Loucy (cell line): ENCODE measurements at regions not wholly inside any gene's neighbourhood (a gene's known extent, or its start where the extent isn't known, plus 50 kb on each side); places are given as distances from the start of the nearest gene placed in this dataset.

Experiments used
- H2AFZ ChIP-seq: fragments of 200-600 bp; sonication (generic); 2 replicates; pipeline ENCODE4 v1.6.0; 2016; ENCODE audit warnings: antibody characterized with exemption, mild to moderate bottlenecking, low read length, moderate library complexity
- H3F3A ChIP-seq: fragments of 200-600 bp; 2 replicates; pipeline ENCODE4 v1.6.0; 2016; ENCODE audit warnings: antibody characterized with exemption, low read depth, mild to moderate bottlenecking
- H3K27me3 ChIP-seq: fragments of 200-600 bp; sonication (generic); 2 replicates; pipeline ENCODE4 v1.6.1; 2014; ENCODE audit warnings: low read length, mild to moderate bottlenecking; ENCODE audit not compliant: insufficient read depth, poor library complexity, severe bottlenecking
- H3K36me3 ChIP-seq: fragments of 200-600 bp; sonication (generic); 2 replicates; pipeline ENCODE4 v1.6.1; 2016; ENCODE audit warnings: low read length; ENCODE audit not compliant: insufficient read depth
- H3K4me1 ChIP-seq: fragments of 200-600 bp; sonication (generic); 2 replicates; pipeline ENCODE4 v1.5.1; 2014; ENCODE audit warnings: low read length, mild to moderate bottlenecking; ENCODE audit not compliant: insufficient read depth, poor library complexity, severe bottlenecking
- H3K4me2 ChIP-seq: fragments of 200-600 bp; sonication (generic); 2 replicates; pipeline ENCODE4 v1.6.0; 2014; ENCODE audit warnings: antibody characterized with exemption, low read length, low read depth, mild to moderate bottlenecking; ENCODE audit not compliant: poor library complexity, severe bottlenecking
- H3K4me3 ChIP-seq: fragments of 200-600 bp; sonication (generic); 2 replicates; pipeline ENCODE4 v1.5.1; 2014; ENCODE audit warnings: low read length, mild to moderate bottlenecking, mixed read lengths; ENCODE audit not compliant: poor library complexity, severe bottlenecking
- H3K79me2 ChIP-seq: fragments of 200-600 bp; sonication (generic); 2 replicates; pipeline ENCODE4 v1.6.1; 2014; ENCODE audit warnings: low read length; ENCODE audit not compliant: insufficient read depth
- H3K9ac ChIP-seq: fragments of 200-600 bp; sonication (generic); 2 replicates; pipeline ENCODE4 v1.6.0; 2014; ENCODE audit warnings: mild to moderate bottlenecking, low read depth, low read length, moderate library complexity; ENCODE audit not compliant: poor library complexity, severe bottlenecking
- H3K9me2 ChIP-seq: fragments of 200-600 bp; sonication (generic); replicated peaks from 2 replicates; pipeline ENCODE4 v1.6.1; 2016; ENCODE audit warnings: low read depth, low read length, mixed read lengths
- H3K9me3 ChIP-seq: fragments of 200-600 bp; sonication (generic); 2 replicates; pipeline ENCODE4 v1.6.1; 2014; ENCODE audit warnings: mild to moderate bottlenecking, antibody characterized with exemption, low read length, low read depth; ENCODE audit not compliant: insufficient read depth
- H4K20me1 ChIP-seq: fragments of 200-600 bp; sonication (generic); 2 replicates; pipeline ENCODE4 v1.6.0; 2014; ENCODE audit warnings: antibody characterized with exemption, low read length, mild to moderate bottlenecking; ENCODE audit not compliant: insufficient read depth, poor library complexity, severe bottlenecking
- EZH2phosphoT487 ChIP-seq: fragments of 200-600 bp; IDR thresholded peaks from 2 replicates; pipeline ENCODE4 v1.6.1; 2018; ENCODE audit warnings: antibody characterized with exemption, mild to moderate bottlenecking, moderate library complexity, borderline replicate concordance
- TF ChIP-seq, protein P1 (sequence below): fragments of 200-600 bp; sonication (generic); conservative IDR thresholded peaks from 2 replicates; pipeline ENCODE4 v1.5.1; 2014; ENCODE audit warnings: mild to moderate bottlenecking, antibody characterized with exemption, low read length

GRCh38 chr2:122935506-122935905 is 1089.6 kb upstream of the CNTNAP5 start:
- H3F3A ChIP-seq, result no peaks in the 10 kb centered on the region
- no peak overlapping the region for H3K4me3 ChIP-seq
- no peak overlapping the region for H2AFZ ChIP-seq
- H3K79me2 ChIP-seq, result no peaks in the 10 kb centered on the region
- H3K27me3 ChIP-seq, result no peaks in the 10 kb centered on the region
- H3K36me3 ChIP-seq, result no peaks in the 10 kb centered on the region
- H3K9me2 ChIP-seq, result no peaks in the 10 kb centered on the region
- TF ChIP-seq, protein P1, sequence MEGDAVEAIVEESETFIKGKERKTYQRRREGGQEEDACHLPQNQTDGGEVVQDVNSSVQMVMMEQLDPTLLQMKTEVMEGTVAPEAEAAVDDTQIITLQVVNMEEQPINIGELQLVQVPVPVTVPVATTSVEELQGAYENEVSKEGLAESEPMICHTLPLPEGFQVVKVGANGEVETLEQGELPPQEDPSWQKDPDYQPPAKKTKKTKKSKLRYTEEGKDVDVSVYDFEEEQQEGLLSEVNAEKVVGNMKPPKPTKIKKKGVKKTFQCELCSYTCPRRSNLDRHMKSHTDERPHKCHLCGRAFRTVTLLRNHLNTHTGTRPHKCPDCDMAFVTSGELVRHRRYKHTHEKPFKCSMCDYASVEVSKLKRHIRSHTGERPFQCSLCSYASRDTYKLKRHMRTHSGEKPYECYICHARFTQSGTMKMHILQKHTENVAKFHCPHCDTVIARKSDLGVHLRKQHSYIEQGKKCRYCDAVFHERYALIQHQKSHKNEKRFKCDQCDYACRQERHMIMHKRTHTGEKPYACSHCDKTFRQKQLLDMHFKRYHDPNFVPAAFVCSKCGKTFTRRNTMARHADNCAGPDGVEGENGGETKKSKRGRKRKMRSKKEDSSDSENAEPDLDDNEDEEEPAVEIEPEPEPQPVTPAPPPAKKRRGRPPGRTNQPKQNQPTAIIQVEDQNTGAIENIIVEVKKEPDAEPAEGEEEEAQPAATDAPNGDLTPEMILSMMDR, result no peak
- TF ChIP-seq EZH2phosphoT487, result no peak
- H3K4me2 ChIP-seq, result no peak overlapping the region
- no peak overlapping the region for H3K9ac ChIP-seq
- no peaks in the 10 kb centered on the region for H3K4me1 ChIP-seq
- H4K20me1 ChIP-seq, result no peaks in the 10 kb centered on the region
- no peaks in the 10 kb centered on the region for H3K9me3 ChIP-seq

- H3K9me3 ChIP-seq, result no peaks in the 10 kb centered on the region
- H2AFZ ChIP-seq, result no peak overlapping the region
- no peaks in the 10 kb centered on the region for H3F3A ChIP-seq
- no peak overlapping the region for H3K9ac ChIP-seq
- no peaks in the 10 kb centered on the region for H3K9me2 ChIP-seq
- no peaks in the 10 kb centered on the region for H3K27me3 ChIP-seq
- no peak for TF ChIP-seq EZH2phosphoT487
- TF ChIP-seq, protein P1, result no peak
- no peak overlapping the region for H3K4me3 ChIP-seq
- no peaks in the 10 kb centered on the region for H3K4me1 ChIP-seq
- H3K36me3 ChIP-seq, result no peaks in the 10 kb centered on the region
- no peak overlapping the region for H3K4me2 ChIP-seq
- no peaks in the 10 kb centered on the region for H4K20me1 ChIP-seq
- H3K79me2 ChIP-seq, result no peaks in the 10 kb centered on the region
Observed at GRCh38 chr2:122939796-122940195, 1085.3 kb upstream of the CNTNAP5 start.

DNA sequence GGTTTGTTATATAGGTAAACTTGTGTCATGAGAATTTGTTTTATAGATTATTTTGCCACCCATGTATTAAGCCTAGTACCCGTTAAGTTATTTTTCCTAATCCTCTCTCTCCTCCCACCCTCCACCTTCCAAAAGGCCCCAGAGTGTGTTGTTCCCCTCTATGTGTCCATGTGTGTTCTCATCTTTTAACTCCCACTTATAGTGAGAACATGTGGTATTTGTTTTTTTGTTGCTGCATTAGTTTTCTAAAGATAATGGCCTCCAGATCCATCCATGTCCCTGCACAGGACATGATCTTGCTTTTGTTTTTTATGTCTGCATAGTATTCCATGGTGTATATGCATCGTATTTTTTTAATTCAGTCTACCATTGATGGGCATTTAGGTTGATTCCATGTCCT is 1075.6 kb upstream of the CNTNAP5 start:
- no peaks in the 10 kb centered on the region for H3K36me3 ChIP-seq
- H3K4me2 ChIP-seq, result no peak overlapping the region
- H3F3A ChIP-seq, result no peaks in the 10 kb centered on the region
- no peak overlapping the region for H3K9ac ChIP-seq
- H3K27me3 ChIP-seq, result no peaks in the 10 kb centered on the region
- H3K9me3 ChIP-seq, result no peaks in the 10 kb centered on the region
- H3K4me1 ChIP-seq, result no peaks in the 10 kb centered on the region
- H3K79me2 ChIP-seq, result no peaks in the 10 kb centered on the region
- no peaks in the 10 kb centered on the region for H3K9me2 ChIP-seq
- TF ChIP-seq, protein P1, result no peak
- TF ChIP-seq EZH2phosphoT487, result no peak
- H4K20me1 ChIP-seq, result no peaks in the 10 kb centered on the region
- H3K4me3 ChIP-seq, result no peak overlapping the region
- H2AFZ ChIP-seq, result no peak overlapping the region
